ENCODE measurements at regions not wholly inside any gene's neighbourhood (a gene's known extent, or its start where the extent isn't known, plus 50 kb on each side); places are given as distances from the start of the nearest gene placed in this dataset.

DNA sequence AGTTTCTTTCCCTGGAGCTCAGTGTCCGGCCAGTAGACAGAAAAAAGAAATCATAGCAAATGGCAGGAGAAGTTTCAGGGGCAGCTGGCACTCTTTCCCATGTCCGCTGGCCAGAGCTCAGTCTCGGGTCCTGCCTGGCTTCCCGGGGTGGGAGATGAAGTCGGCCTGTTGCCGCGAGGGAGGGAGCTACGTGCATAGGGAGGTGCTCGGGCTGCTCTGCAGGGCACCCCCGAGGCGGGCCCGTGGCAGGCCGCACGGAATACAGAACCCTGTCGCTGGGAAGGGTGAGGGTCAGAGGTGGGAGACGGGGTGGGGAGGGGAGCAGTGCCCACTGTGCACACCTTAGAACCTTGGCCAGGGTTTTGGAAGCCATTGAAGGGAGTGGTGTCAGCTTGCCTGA is 78.3 kb upstream of the FOXF1 start:
- TF ChIP-seq POLR2A (IDR thresholded peaks at IDR 0.05), result no peak
- TF ChIP-seq, protein P1, sequence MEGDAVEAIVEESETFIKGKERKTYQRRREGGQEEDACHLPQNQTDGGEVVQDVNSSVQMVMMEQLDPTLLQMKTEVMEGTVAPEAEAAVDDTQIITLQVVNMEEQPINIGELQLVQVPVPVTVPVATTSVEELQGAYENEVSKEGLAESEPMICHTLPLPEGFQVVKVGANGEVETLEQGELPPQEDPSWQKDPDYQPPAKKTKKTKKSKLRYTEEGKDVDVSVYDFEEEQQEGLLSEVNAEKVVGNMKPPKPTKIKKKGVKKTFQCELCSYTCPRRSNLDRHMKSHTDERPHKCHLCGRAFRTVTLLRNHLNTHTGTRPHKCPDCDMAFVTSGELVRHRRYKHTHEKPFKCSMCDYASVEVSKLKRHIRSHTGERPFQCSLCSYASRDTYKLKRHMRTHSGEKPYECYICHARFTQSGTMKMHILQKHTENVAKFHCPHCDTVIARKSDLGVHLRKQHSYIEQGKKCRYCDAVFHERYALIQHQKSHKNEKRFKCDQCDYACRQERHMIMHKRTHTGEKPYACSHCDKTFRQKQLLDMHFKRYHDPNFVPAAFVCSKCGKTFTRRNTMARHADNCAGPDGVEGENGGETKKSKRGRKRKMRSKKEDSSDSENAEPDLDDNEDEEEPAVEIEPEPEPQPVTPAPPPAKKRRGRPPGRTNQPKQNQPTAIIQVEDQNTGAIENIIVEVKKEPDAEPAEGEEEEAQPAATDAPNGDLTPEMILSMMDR (IDR thresholded peaks at IDR 0.05), result no peak
- intact Hi-C loops (cut with DNase I; ENCODE audit: low total_unique reads), result no loop called here
- Histone ChIP-seq H3K27ac (no peak overlapping the region), H3K4me3 (no peak overlapping the region), H3K4me1 (no peaks in the 10 kb centered on the region), H3K36me3 (ENCODE audit: low read depth, missing control alignments) (no peaks in the 10 kb centered on the region), H3K27me3 (no peaks in the 10 kb centered on the region), H3K9me3 (no peaks in the 10 kb centered on the region)
- no peak for DNase-seq
- WGBS, 2 donors, result 87 to 95% methylated on average over 15 to 16 of the region's 16 CpGs

DNA sequence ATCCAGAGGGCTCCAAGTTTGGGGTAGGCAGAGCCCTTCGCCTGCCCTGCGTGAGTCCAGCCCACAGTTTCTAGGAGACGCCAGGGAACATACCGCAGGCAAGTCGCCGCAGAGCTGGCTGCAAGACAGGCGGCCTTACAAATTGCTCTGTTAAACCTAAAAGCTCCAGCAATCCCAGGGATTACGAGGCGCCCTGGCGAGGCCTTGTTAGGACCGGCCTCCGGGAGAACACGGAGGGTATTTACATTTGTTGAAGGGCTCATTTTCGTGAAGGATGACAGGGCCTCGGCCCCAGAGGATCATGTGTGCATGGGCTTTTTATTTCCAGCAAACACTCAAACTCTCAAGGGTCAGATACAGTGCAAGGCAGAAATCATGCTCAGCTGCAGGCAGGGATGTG is 77.6 kb upstream of the FOXF1 start:
- intact Hi-C loops (cut with DNase I; ENCODE audit: low total_unique reads), result no loop called here
- H3K4me1 ChIP-seq, result no peaks in the 10 kb centered on the region
- no peaks in the 10 kb centered on the region for H3K9me3 ChIP-seq
- no peaks in the 10 kb centered on the region for H3K36me3 ChIP-seq (ENCODE audit: low read depth, missing control alignments)
- TF ChIP-seq POLR2A (IDR thresholded peaks at IDR 0.05), result no peak
- TF ChIP-seq, protein P1 (IDR thresholded peaks at IDR 0.05), result no peak
- no peak overlapping the region for H3K4me3 ChIP-seq
- no peak for DNase-seq
- H3K27me3 ChIP-seq, result no peaks in the 10 kb centered on the region
- H3K27ac ChIP-seq, result no peak overlapping the region
- 61 to 68% methylated on average over 13 to 15 of the region's 15 CpGs for WGBS, 2 donors

DNA sequence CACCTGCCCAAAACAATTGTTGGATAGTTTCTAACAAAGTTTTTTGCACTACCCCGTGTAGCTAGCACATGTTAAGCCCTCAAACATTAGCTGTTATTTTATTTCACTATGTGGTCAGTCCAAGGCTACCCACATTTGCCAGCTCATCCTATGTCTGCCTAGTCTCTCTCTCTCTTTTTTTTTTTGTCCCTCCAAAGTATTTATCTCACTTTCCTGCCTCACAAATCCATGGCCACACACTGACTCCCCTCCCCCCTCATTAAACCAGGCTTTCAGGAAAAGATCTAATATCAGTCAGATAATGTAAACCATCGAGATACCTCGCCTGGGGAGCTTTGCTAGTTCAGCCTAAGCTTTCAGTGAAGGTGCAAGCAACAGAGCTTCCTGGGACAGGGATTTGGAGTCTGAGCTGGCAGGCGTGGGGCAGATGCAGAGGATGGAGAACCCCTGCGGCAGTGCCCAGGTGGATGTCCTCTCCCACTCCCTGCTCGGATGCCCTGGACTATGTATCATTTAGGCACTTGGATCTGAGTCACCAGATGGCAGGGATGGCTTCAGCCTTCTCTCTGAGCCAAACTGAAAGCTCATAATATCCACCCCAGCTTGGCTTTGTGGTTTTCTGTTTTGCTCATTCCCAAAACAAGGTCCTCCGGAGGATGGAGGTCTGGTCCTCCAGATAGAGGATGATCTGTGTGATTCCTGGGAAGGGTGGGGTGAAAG is 73.7 kb upstream of the FOXF1 start:
- no peaks in the 10 kb centered on the region for H3K9me3 ChIP-seq
- no peaks in the 10 kb centered on the region for H3K27me3 ChIP-seq
- H3K4me1 ChIP-seq, result no peaks in the 10 kb centered on the region
- intact Hi-C loops (cut with DNase I; ENCODE audit: low total_unique reads), result no loop called here
- no peak overlapping the region for H3K4me3 ChIP-seq
- 78 to 80% methylated on average over 7 of the region's 7 CpGs for WGBS, 2 donors
- DNase-seq, result no peak
- no peaks in the 10 kb centered on the region for H3K36me3 ChIP-seq (ENCODE audit: low read depth, missing control alignments)
- H3K27ac ChIP-seq, result no peak overlapping the region
- no peak for TF ChIP-seq POLR2A (IDR thresholded peaks at IDR 0.05)
- TF ChIP-seq, protein P1 (IDR thresholded peaks at IDR 0.05), result no peak

DNA sequence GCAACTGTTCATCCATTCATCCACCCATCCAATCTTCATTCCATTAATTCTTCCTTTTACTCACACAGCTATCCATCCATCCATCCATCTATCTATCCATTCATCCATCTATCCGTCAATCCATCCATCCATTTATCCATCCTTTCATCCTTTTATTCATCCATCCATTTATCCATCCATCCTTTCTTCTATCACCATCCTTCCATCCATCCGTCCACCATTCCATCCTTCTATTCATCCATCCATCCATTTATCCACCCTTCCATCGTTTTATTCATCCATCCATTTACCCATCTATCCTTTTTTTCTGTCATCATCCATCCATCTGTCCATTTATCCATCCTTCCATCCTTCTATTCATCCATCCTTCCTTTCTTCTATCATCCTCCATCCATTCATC is 73.0 kb upstream of the FOXF1 start:
- Histone ChIP-seq H3K4me3 (no peak overlapping the region), H3K9me3 (no peaks in the 10 kb centered on the region), H3K27ac (no peak overlapping the region), H3K36me3 (ENCODE audit: low read depth, missing control alignments) (no peaks in the 10 kb centered on the region), H3K27me3 (no peaks in the 10 kb centered on the region), H3K4me1 (no peaks in the 10 kb centered on the region)
- intact Hi-C loops (cut with DNase I; ENCODE audit: low total_unique reads), result no loop called here
- WGBS, 2 donors, result 85 to 86% methylated on average over 3 of the region's 3 CpGs
- TF ChIP-seq, protein P1 (IDR thresholded peaks at IDR 0.05), result no peak
- no peak for TF ChIP-seq POLR2A (IDR thresholded peaks at IDR 0.05)
- DNase-seq, result no peak

DNA sequence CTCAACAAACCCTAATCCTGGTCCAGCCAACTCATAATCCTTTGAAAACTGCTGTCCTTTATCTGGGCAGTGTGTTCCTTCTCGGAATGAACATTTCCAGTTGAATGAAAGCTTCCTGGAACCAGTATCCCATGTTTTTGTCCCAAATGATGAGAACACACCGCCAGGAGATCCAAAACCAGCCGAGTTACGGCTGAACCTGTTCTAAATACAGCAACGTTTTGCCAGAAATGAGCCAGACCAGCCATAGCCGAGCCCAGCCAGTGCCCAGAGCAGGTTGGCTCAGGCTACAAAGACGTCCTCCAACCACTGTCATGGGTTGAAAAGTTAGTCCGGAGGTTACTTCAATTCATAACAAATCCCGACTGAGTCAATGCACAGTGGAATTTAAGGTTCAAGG is 67.6 kb upstream of the FOXF1 start:
- H3K27ac ChIP-seq, result no peak overlapping the region
- H3K36me3 ChIP-seq (ENCODE audit: low read depth, missing control alignments), result no peaks in the 10 kb centered on the region
- DNase-seq, result no peak
- 74 to 76% methylated on average over 9 of the region's 9 CpGs for WGBS, 2 donors
- no peaks in the 10 kb centered on the region for H3K9me3 ChIP-seq
- TF ChIP-seq POLR2A (IDR thresholded peaks at IDR 0.05), result no peak
- TF ChIP-seq, protein P1 (IDR thresholded peaks at IDR 0.05), result no peak
- no peaks in the 10 kb centered on the region for H3K4me1 ChIP-seq
- no peak overlapping the region for H3K4me3 ChIP-seq
- H3K27me3 ChIP-seq, result no peaks in the 10 kb centered on the region
- intact Hi-C loops (cut with DNase I; ENCODE audit: low total_unique reads), result no loop called here

Measured in testis (tissue), 2 donors.